K562 (cell line): ENCODE measurements at regions not wholly inside any gene's neighbourhood (a gene's known extent, or its start where the extent isn't known, plus 50 kb on each side); places are given as distances from the start of the nearest gene placed in this dataset.

Experiments
- ATAC-seq: fragments of 200-7000 bp; cut with Tn5 transposase; 3 replicates; pipeline ENCODE4 v1.9.1; 2020; ENCODE audit warnings: moderate library complexity
- BruUV-seq: library from RNA; stranded (reverse); fragments of 400-500 nt; replicated peaks from 2 replicates; lab custom pipeline; 2021; lab: Mats Ljungman, UMichigan
- CTCF ChIA-PET: fragments of 300-600 bp; formaldehyde crosslinking; extraction: SDS; loops from one replicate; lab custom pipeline; 2021; ENCODE audit warnings: low intra/inter-chr PET ratio; lab: Yijun Ruan, JAX
- POLR2A ChIA-PET: fragments of 300-600, 350-650 bp; sonication (Branson Sonifier 250); formaldehyde crosslinking; extraction: SDS; loops from one replicate; lab custom pipeline; 2021; ENCODE audit warnings: antibody characterized with exemption, inconsistent platforms; lab: Yijun Ruan, JAX
- DNase-seq, 4 experiments: peaks; one replicate each; pipeline versions ENCODE4 v3.0.0 to v3.0.0-alpha.2; 2011 to 2018; ENCODE audit warnings: low spot score in 3 of 4, mixed read lengths in 3 of 4; ENCODE audit errors: extremely low read depth in 1 of 4
- FAIRE-seq: peaks from 2 replicates; lab custom pipeline; 2011; peaks lifted over from hg19 to GRCh38; lab: Jason Lieb, UNC
- H2AFZ ChIP-seq: 2 replicates; pipeline ENCODE4 v1.6.0; 2011; ENCODE audit warnings: low read depth, low read length, control low read depth, inconsistent platforms
- H3K27ac ChIP-seq: fragments of 200-600 bp; 3 replicates; pipeline ENCODE4 v1.8.0; 2011; ENCODE audit warnings: low read depth, mild to moderate bottlenecking, control low read depth, inconsistent platforms, low read length, moderate library complexity, mixed read lengths; ENCODE audit errors: extremely low read depth
- H3K27me3 ChIP-seq, 2 experiments: fragments of 300-600 bp in 1 of 2; 2 replicates in 1 of 2; 3 replicates in 1 of 2; pipeline versions ENCODE4 v1.6.0 to v1.8.0; 2011; ENCODE audit warnings: inconsistent platforms in 2 of 2, low read length in 2 of 2, mild to moderate bottlenecking in 1 of 2, mixed read lengths in 1 of 2, moderate library complexity in 1 of 2; ENCODE audit not compliant: control insufficient read depth in 2 of 2, insufficient read depth in 2 of 2
- H3K36me3 ChIP-seq: fragments of 300-600 bp; 3 replicates; pipeline ENCODE4 v1.8.0; 2011; ENCODE audit warnings: mild to moderate bottlenecking, low read length, inconsistent platforms; ENCODE audit not compliant: control insufficient read depth, insufficient read depth
- H3K4me1 ChIP-seq, 2 experiments: fragments of 200-600 bp in 1 of 2; replicated peaks in 1 of 2; 2 replicates in 1 of 2; 3 replicates in 1 of 2; pipeline versions ENCODE4 v1.5.1 to v1.8.0; 2011; ENCODE audit warnings: inconsistent platforms in 2 of 2, low read length in 2 of 2, mild to moderate bottlenecking in 1 of 2, mixed read lengths in 1 of 2, moderate library complexity in 1 of 2; ENCODE audit not compliant: control insufficient read depth in 2 of 2, insufficient read depth in 2 of 2
- H3K4me2 ChIP-seq: 2 replicates; pipeline ENCODE4 v1.6.1; 2011; ENCODE audit warnings: low read length, control low read depth, inconsistent platforms, mixed read lengths; ENCODE audit not compliant: insufficient read depth
- H3K4me3 ChIP-seq: fragments of 200-600 bp; sonication (generic), shearing (Covaris generic); 2 replicates; pipeline ENCODE4 v1.5.1; 2016; ENCODE audit warnings: control low read depth, inconsistent platforms
- H3K79me2 ChIP-seq: fragments of 200-600 bp; 3 replicates; pipeline ENCODE4 v1.8.0; 2011; ENCODE audit warnings: low read length, inconsistent platforms; ENCODE audit not compliant: control insufficient read depth, insufficient read depth
- H3K9ac ChIP-seq, 2 experiments: 2 replicates each; pipeline versions ENCODE4 v1.6.0 to v1.6.1; 2011; ENCODE audit warnings: low read depth in 2 of 2, low read length in 2 of 2, control low read depth in 1 of 2, inconsistent platforms in 1 of 2, mild to moderate bottlenecking in 1 of 2, mixed read lengths in 1 of 2; ENCODE audit not compliant: insufficient read depth in 1 of 2
- H3K9me1 ChIP-seq: one replicate; pipeline ENCODE4 v1.6.0; 2011; ENCODE audit warnings: inconsistent platforms, mild to moderate bottlenecking, low read length, moderate library complexity; ENCODE audit not compliant: control insufficient read depth, insufficient read depth
- H3K9me3 ChIP-seq: replicated peaks from 2 replicates; pipeline ENCODE4 v1.5.1; 2011; ENCODE audit warnings: low read depth, low read length, inconsistent platforms; ENCODE audit not compliant: control insufficient read depth, insufficient read depth
- H4K20me1 ChIP-seq: replicated peaks from 2 replicates; pipeline ENCODE4 v1.6.1; 2011; ENCODE audit warnings: low read length, inconsistent platforms, mixed read lengths; ENCODE audit not compliant: control insufficient read depth, insufficient read depth
- CCNT2 ChIP-seq: IDR thresholded peaks from 2 replicates; pipeline ENCODE4 v1.6.1; 2011; ENCODE audit warnings: borderline replicate concordance, low read depth, mild to moderate bottlenecking, moderate library complexity, mixed read lengths, low read length; ENCODE audit not compliant: insufficient read length; ENCODE audit errors: extremely low read depth
- CEBPG ChIP-seq, 3 experiments: fragments of 200-800 bp in 1 of 3; sonication (Bioruptor generic) in 1 of 3; sonication (generic) in 1 of 3; formaldehyde crosslinking in 1 of 3; IDR thresholded peaks in 2 of 3; conservative IDR thresholded peaks in 1 of 3; 2 replicates each; pipeline versions ENCODE4 v1.6.1 to v1.8.0; 2016 to 2022; ENCODE audit warnings: missing compliant biosample characterization in 2 of 3, missing genetic modification characterization in 2 of 3, mild to moderate bottlenecking in 1 of 3, missing genetic modification reagents in 1 of 3
- DPF2 ChIP-seq: fragments of 450-650 bp; IDR thresholded peaks from 2 replicates; pipeline ENCODE4 v1.6.1; 2016
- FOXA3 ChIP-seq, 2 experiments: fragments of 450-650 bp in 1 of 2; sonication (generic) in 1 of 2; formaldehyde crosslinking; IDR thresholded peaks in 1 of 2; conservative IDR thresholded peaks in 1 of 2; 2 replicates each; pipeline versions ENCODE4 v1.4.0 to v1.8.0; 2020 to 2022; ENCODE audit warnings: mild to moderate bottlenecking in 2 of 2, missing genetic modification reagents in 1 of 2
- HNRNPK ChIP-seq: fragments of 200-400 bp; formaldehyde crosslinking; IDR thresholded peaks from one replicate; pipeline ENCODE4 v1.6.1; 2018; ENCODE audit warnings: mild to moderate bottlenecking, low read depth, low read length; ENCODE audit not compliant: poor library complexity, severe bottlenecking
- ILF3 ChIP-seq: fragments of 450-650 bp; IDR thresholded peaks from 2 replicates; pipeline ENCODE4 v1.6.1; 2018; ENCODE audit warnings: antibody characterized with exemption, mild to moderate bottlenecking, moderate library complexity, borderline replicate concordance
- JUNB ChIP-seq: fragments of 450-650 bp; formaldehyde crosslinking; conservative IDR thresholded peaks from 2 replicates; pipeline ENCODE4 v1.4.0; 2020; ENCODE audit warnings: mild to moderate bottlenecking
- LEF1 ChIP-seq: fragments of 450-650 bp; IDR thresholded peaks from 2 replicates; pipeline ENCODE4 v1.6.1; 2016; ENCODE audit warnings: mild to moderate bottlenecking
- MEF2A ChIP-seq: IDR thresholded peaks from 2 replicates; pipeline ENCODE4 v1.6.1; 2011; ENCODE audit warnings: low read depth, mild to moderate bottlenecking, low read length, moderate library complexity; ENCODE audit not compliant: control insufficient read depth
- SMC3 ChIP-seq: conservative IDR thresholded peaks from 2 replicates; pipeline ENCODE4 v1.6.1; 2011; ENCODE audit warnings: low read depth, low read length, improper control_type of control experiment; ENCODE audit not compliant: insufficient read depth
- TEAD1 ChIP-seq, 2 experiments: fragments of 450-650 bp in 1 of 2; sonication (generic) in 1 of 2; formaldehyde crosslinking; IDR thresholded peaks; 2 replicates each; pipeline versions ENCODE4 v1.4.0 to v1.8.0; 2020 to 2022; ENCODE audit warnings: mild to moderate bottlenecking in 2 of 2, missing genetic modification reagents in 1 of 2
- TRIM24 ChIP-seq, 2 experiments: fragments of 450-650 bp; IDR thresholded peaks; 2 replicates each; pipeline ENCODE4 v1.6.1; 2016
- ZNF24 ChIP-seq: fragments of 450-650 bp; IDR thresholded peaks from 2 replicates; pipeline ENCODE4 v1.6.1; 2016
- ZNF311 ChIP-seq: fragments of 250-450 bp; sonication (Bioruptor Pico); IDR thresholded peaks from 2 replicates; pipeline ENCODE4 v1.4.0; 2020; ENCODE audit warnings: mild to moderate bottlenecking, moderate library complexity
- ZNF436 ChIP-seq: fragments of 250-450, 450-650 bp; sonication (Bioruptor Pico); formaldehyde crosslinking; IDR thresholded peaks from 2 replicates; pipeline ENCODE4 v1.7.0; 2020; ENCODE audit warnings: mild to moderate bottlenecking
- WGBS: fragments of 100-300 bp; shearing (Covaris generic); methylation state at CpG from one replicate; pipeline ENCODE4 v1.1.6; 2016; ENCODE audit warnings: low coverage, mixed read lengths; ENCODE audit not compliant: insufficient coverage; ENCODE audit errors: missing lambda C conversion rate; 5-methylcytosine and 5-hydroxymethylcytosine counted together
- in situ Hi-C: fragments of 300-500 bp; cut with MboI; formaldehyde crosslinking; loops from 4 replicates; pipeline ENCODE4 v1.15.0; 2018; ENCODE audit warnings: inconsistent platforms, mixed read lengths
- intact Hi-C: fragments of 100-400 bp; cut with micrococcal nuclease; formaldehyde crosslinking; loops from 2 replicates; pipeline ENCODE4 v1.14.2; 2022
- TF ChIP-seq, protein P1 (sequence below): IDR thresholded peaks from 2 replicates; pipeline ENCODE4 v1.6.1; 2011; ENCODE audit warnings: borderline replicate concordance, low read depth, mild to moderate bottlenecking, moderate library complexity, low read length; ENCODE audit not compliant: insufficient read depth, poor library complexity, severe bottlenecking

DNA sequence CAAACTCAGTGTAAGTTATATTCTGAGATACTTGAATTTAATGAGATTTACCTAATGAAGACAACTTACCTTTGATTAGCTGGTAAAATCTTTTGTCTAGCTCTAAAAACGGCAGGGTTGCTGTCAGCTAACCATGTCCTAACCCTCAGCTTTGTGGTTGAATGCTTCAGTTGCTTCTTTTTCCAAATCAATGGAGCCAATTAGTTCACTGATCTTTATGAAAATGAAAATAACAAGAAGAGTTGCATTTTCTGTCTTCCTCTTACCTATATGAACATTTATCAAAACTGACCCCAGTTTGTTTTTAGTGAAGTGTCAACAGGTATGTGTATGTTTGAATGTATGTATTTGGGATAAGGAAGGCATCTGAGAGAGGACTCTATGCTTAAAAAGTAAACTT lies 253.1 kb upstream of the MTPN start:
- H2AFZ ChIP-seq = no peak overlapping the region
- POLR2A ChIA-PET = interaction anchor here (0.9 kb wide), 1 partner anchor 17 kb away, joined by 3 read pairs; no protein-coding TSS in a partner anchor

GRCh38 chr7:136229790-136230189 lies 252.6 kb upstream of the MTPN start:
- H4K20me1 ChIP-seq = no peaks in the 10 kb centered on the region
- no peak for FAIRE-seq
- no peaks in the 10 kb centered on the region for H3K9me1 ChIP-seq
- H3K4me3 ChIP-seq = no peak overlapping the region
- H3K36me3 ChIP-seq = 0 out of 3 replicates have a peak, but pooled peaks cover 2% of the 10 kb centered on the region
- CTCF ChIA-PET = no interaction called here
- no peaks in the 10 kb centered on the region for H3K27me3 ChIP-seq
- TF ChIP-seq DPF2 (no peak), TRIM24 (IDR thresholded peaks at IDR 0.05) (no peak), CCNT2 (no peak), ZNF24 (no peak), CEBPG (CRISPR knock-in tag; IDR thresholded peaks at IDR 0.05) (no peak), CEBPG (tag; conservative IDR thresholded peaks at IDR 0.05 in 1 of 2, IDR thresholded peaks at IDR 0.05 in 1 of 2) (no peak), ILF3 (no peak), ZNF436 (no peak), MEF2A (no peak), SMC3 (no peak), JUNB (CRISPR knock-in tag) (no peak), FOXA3 (CRISPR knock-in tag; conservative IDR thresholded peaks at IDR 0.05 in 1 of 2, IDR thresholded peaks at IDR 0.05 in 1 of 2) (no peak), HNRNPK (no peak), LEF1 (no peak)
- TF ChIP-seq, protein P1, sequence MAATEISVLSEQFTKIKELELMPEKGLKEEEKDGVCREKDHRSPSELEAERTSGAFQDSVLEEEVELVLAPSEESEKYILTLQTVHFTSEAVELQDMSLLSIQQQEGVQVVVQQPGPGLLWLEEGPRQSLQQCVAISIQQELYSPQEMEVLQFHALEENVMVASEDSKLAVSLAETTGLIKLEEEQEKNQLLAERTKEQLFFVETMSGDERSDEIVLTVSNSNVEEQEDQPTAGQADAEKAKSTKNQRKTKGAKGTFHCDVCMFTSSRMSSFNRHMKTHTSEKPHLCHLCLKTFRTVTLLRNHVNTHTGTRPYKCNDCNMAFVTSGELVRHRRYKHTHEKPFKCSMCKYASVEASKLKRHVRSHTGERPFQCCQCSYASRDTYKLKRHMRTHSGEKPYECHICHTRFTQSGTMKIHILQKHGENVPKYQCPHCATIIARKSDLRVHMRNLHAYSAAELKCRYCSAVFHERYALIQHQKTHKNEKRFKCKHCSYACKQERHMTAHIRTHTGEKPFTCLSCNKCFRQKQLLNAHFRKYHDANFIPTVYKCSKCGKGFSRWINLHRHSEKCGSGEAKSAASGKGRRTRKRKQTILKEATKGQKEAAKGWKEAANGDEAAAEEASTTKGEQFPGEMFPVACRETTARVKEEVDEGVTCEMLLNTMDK = no peak
- POLR2A ChIA-PET = interaction anchor here (0.9 kb wide), 1 partner anchor 17 kb away, joined by 3 read pairs; no protein-coding TSS in a partner anchor
- H3K79me2 ChIP-seq = no peaks in the 10 kb centered on the region
- ATAC-seq = no peak
- intact Hi-C loops (no loop called here), in situ Hi-C loops (no loop called here)
- 65% methylated on average over 1 of the region's 1 CpG for WGBS
- no TSS peak for BruUV-seq
- peaks cover 4% of the 10 kb centered on the region for H3K9me3 ChIP-seq
- H2AFZ ChIP-seq = no peak overlapping the region
- H3K4me2 ChIP-seq = no peak overlapping the region
- no peak overlapping the region for H3K27ac ChIP-seq
- DNase-seq = no peak
- H3K9ac ChIP-seq = no peak overlapping the region
- no peaks in the 10 kb centered on the region for H3K4me1 ChIP-seq

More for the DNA sequence above, 253.1 kb upstream of the MTPN start:
- no peak overlapping the region for H3K27ac ChIP-seq
- BruUV-seq = no TSS peak
- WGBS = 5% methylated on average over 1 of the region's 1 CpG
- in situ Hi-C loops = no loop called here
- no peaks in the 10 kb centered on the region for H3K79me2 ChIP-seq
- H3K4me1 ChIP-seq = no peaks in the 10 kb centered on the region
- no peak overlapping the region for H3K9ac ChIP-seq
- H3K9me3 ChIP-seq = peaks cover 5% of the 10 kb centered on the region
- H3K36me3 ChIP-seq = 0 out of 3 replicates have a peak, but pooled peaks cover 2% of the 10 kb centered on the region
- intact Hi-C loops = no loop called here
- H3K9me1 ChIP-seq = no peaks in the 10 kb centered on the region
- no peaks in the 10 kb centered on the region for H4K20me1 ChIP-seq
- CTCF ChIA-PET = no interaction called here
- H3K4me3 ChIP-seq = no peak overlapping the region
- no peak overlapping the region for H3K4me2 ChIP-seq
- TF ChIP-seq ZNF311 (CRISPR knock-in tag) (no peak), TEAD1 (CRISPR knock-in tag; IDR thresholded peaks at IDR 0.05) (no peak)
- DNase-seq (no peak), FAIRE-seq (no peak), ATAC-seq (no peak)
- H3K27me3 ChIP-seq = no peaks in the 10 kb centered on the region
